A673 (cell line): ENCODE measurements at regions not wholly inside any gene's neighbourhood (a gene's known extent, or its start where the extent isn't known, plus 50 kb on each side); places are given as distances from the start of the nearest gene placed in this dataset.

Experiments
- CTCF ChIP-seq: fragments of 300-800, 200-600 bp; sonication (generic); conservative IDR thresholded peaks from 2 replicates; pipeline ENCODE4 v1.5.1; 2017; ENCODE audit warnings: low read depth, mild to moderate bottlenecking, antibody characterized with exemption, low read length, moderate library complexity, mixed read lengths
- EZH2 ChIP-seq: fragments of 200-600 bp; sonication (generic); IDR thresholded peaks from 2 replicates; pipeline ENCODE4 v1.6.1; 2017; ENCODE audit warnings: borderline replicate concordance, low read depth, mild to moderate bottlenecking, mixed read lengths, antibody characterized with exemption, low read length; ENCODE audit not compliant: poor library complexity, severe bottlenecking

GRCh38 chr5:3348576-3349535 is 246.8 kb upstream of the IRX1 start:
- TF ChIP-seq EZH2 (no peak), CTCF (no peak)
